Transverse colon (tissue), 4 donors: ENCODE measurements at regions not wholly inside any gene's neighbourhood (a gene's known extent, or its start where the extent isn't known, plus 50 kb on each side); places are given as distances from the start of the nearest gene placed in this dataset.

Source experiments
- DNase-seq: peaks from one replicate; pipeline ENCODE4 v3.0.0-alpha.2; 2019
- H3K27ac ChIP-seq, 4 donors: fragments of 200-600 bp; sonication (generic); 2 replicates each; pipeline ENCODE4 v1.5.1; 2016 to 2018; ENCODE audit warnings: inconsistent platforms in 4 of 4
- H3K27me3 ChIP-seq: fragments of 200-600 bp; sonication (generic); 2 replicates; pipeline ENCODE4 v1.5.1; 2017; ENCODE audit warnings: inconsistent platforms
- H3K36me3 ChIP-seq, 4 donors: fragments of 200-600 bp; sonication (generic); 2 replicates each; pipeline ENCODE4 v1.5.1; 2017 to 2019; ENCODE audit warnings: inconsistent platforms in 4 of 4
- H3K4me1 ChIP-seq, 4 donors: fragments of 200-600 bp; sonication (generic); 2 replicates each; pipeline ENCODE4 v1.5.1; 2017 to 2020; ENCODE audit warnings: inconsistent platforms in 4 of 4
- H3K4me3 ChIP-seq, 4 donors: fragments of 200-600 bp; sonication (generic); 1 replicate in 1 of 4; 2 replicates in 3 of 4; pipeline versions ENCODE4 v1.5.1 to v1.6.1; 2017 to 2019; ENCODE audit warnings: inconsistent platforms in 4 of 4
- H3K9me3 ChIP-seq, 2 donors: fragments of 200-600 bp; sonication (generic); 2 replicates each; pipeline ENCODE4 v1.5.1; 2017 to 2019; ENCODE audit warnings: inconsistent platforms in 2 of 2
- CTCF ChIP-seq, 5 experiments: fragments of 200-600 bp in 3 of 5; fragments of 450-650 bp in 2 of 5; sonication (generic) in 3 of 5; IDR thresholded peaks; 1 replicate in 2 of 5; 2 replicates in 3 of 5; pipeline ENCODE4 v1.5.1; 2016 to 2017; ENCODE audit warnings: antibody characterized with exemption in 5 of 5, inconsistent platforms in 3 of 5, mild to moderate bottlenecking in 2 of 5, moderate library complexity in 1 of 5
- EP300 ChIP-seq: sonication (generic); formaldehyde crosslinking; IDR thresholded peaks from one replicate; pipeline ENCODE4 v1.6.1; 2017; ENCODE audit warnings: antibody characterized with exemption, low read depth
- POLR2A ChIP-seq: fragments of 450-650 bp; IDR thresholded peaks from one replicate; pipeline ENCODE4 v1.6.1; 2016; ENCODE audit warnings: antibody characterized with exemption, mild to moderate bottlenecking, moderate library complexity
- POLR2AphosphoS5 ChIP-seq, 3 donors: sonication (generic); formaldehyde crosslinking; IDR thresholded peaks; one replicate each; pipeline ENCODE4 v1.6.1; 2016; ENCODE audit warnings: antibody characterized with exemption in 3 of 3
- WGBS, 2 donors: methylation state at CpG; one replicate each; pipeline ENCODE4 v1.1.5; 2018; ENCODE audit warnings: low coverage in 1 of 2; 5-methylcytosine and 5-hydroxymethylcytosine counted together
- in situ Hi-C, 4 donors: fragments of 200-750 bp; cut with MboI; loops; one replicate each; pipeline versions ENCODE4 v1.15.0 to v1.15.1; 2017; ENCODE audit warnings: low sequenced_read_pairs in 3 of 4, low pct_ligation_motif_present in 1 of 4, low pct_unique_long_range_greater_than_20kb in 1 of 4
- intact Hi-C: fragments of 100-400 bp; cut with DNase I; formaldehyde crosslinking; loops from one replicate; pipeline ENCODE4 v1.15.1; 2023; ENCODE audit warnings: low total_unique reads

- Histone ChIP-seq H3K9me3 (no peaks in the 10 kb centered on the region), H3K27me3 (no peaks in the 10 kb centered on the region), H3K4me1 (no peaks in the 10 kb centered on the region), H3K36me3 (no peaks in the 10 kb centered on the region), H3K4me3 (no peak overlapping the region), H3K27ac (no peak overlapping the region)
- no peak for DNase-seq
- WGBS, 2 donors: 74 to 80% methylated on average over 5 to 6 of the region's 6 CpGs
- TF ChIP-seq CTCF (IDR thresholded peaks at IDR 0.05) (no peak), POLR2AphosphoS5 (IDR thresholded peaks at IDR 0.05) (no peak), POLR2A (no peak), EP300 (no peak)
- intact Hi-C loops: no loop called here
- in situ Hi-C loops: no loop called here
These were observed 337.4 kb upstream of the DCC start for GRCh38 chr18:52002600-52002999.

- WGBS, 2 donors: 17 to 65% methylated on average over 1 to 2 of the region's 2 CpGs
- in situ Hi-C loops: no loop called here
- no peak for DNase-seq
- TF ChIP-seq EP300 (no peak), POLR2A (no peak), CTCF (IDR thresholded peaks at IDR 0.05) (no peak), POLR2AphosphoS5 (IDR thresholded peaks at IDR 0.05) (no peak)
- Histone ChIP-seq H3K4me3 (no peak overlapping the region), H3K9me3 (no peaks in the 10 kb centered on the region), H3K27me3 (no peaks in the 10 kb centered on the region), H3K4me1 (no peaks in the 10 kb centered on the region), H3K36me3 (no peaks in the 10 kb centered on the region), H3K27ac (no peak overlapping the region)
- intact Hi-C loops: no loop called here
These were observed 332.9 kb upstream of the DCC start for GRCh38 chr18:52007105-52007504.

GRCh38 chr18:52008330-52008729 lies 331.7 kb upstream of the DCC start:
- TF ChIP-seq EP300 (no peak), POLR2A (no peak), CTCF (IDR thresholded peaks at IDR 0.05) (no peak), POLR2AphosphoS5 (IDR thresholded peaks at IDR 0.05) (no peak)
- Histone ChIP-seq H3K27me3 (no peaks in the 10 kb centered on the region), H3K4me3 (no peak overlapping the region), H3K36me3 (no peaks in the 10 kb centered on the region), H3K9me3 (no peaks in the 10 kb centered on the region), H3K4me1 (no peaks in the 10 kb centered on the region), H3K27ac (no peak overlapping the region)
- DNase-seq: no peak
- 60% methylated on average over 3 of the region's 3 CpGs for WGBS, 2 donors
- in situ Hi-C loops: no loop called here
- intact Hi-C loops: no loop called here

GRCh38 chr18:52008736-52009135 lies 331.3 kb upstream of the DCC start:
- WGBS, 2 donors: 83 to 96% methylated on average over 2 of the region's 2 CpGs
- intact Hi-C loops: no loop called here

More at GRCh38 chr18:52008736-52009135, 331.3 kb upstream of the DCC start:
- no peak for TF ChIP-seq CTCF (IDR thresholded peaks at IDR 0.05)
- TF ChIP-seq EP300: no peak
- no peak for TF ChIP-seq POLR2A
- no peak for TF ChIP-seq POLR2AphosphoS5 (IDR thresholded peaks at IDR 0.05)
- Histone ChIP-seq H3K4me3 (no peak overlapping the region), H3K36me3 (no peaks in the 10 kb centered on the region), H3K27me3 (no peaks in the 10 kb centered on the region), H3K27ac (no peak overlapping the region), H3K4me1 (no peaks in the 10 kb centered on the region), H3K9me3 (no peaks in the 10 kb centered on the region)
- in situ Hi-C loops: no loop called here
- no peak for DNase-seq
